Hepatocyte (in vitro differentiated cells): ENCODE measurements at regions not wholly inside any gene's neighbourhood (a gene's known extent, or its start where the extent isn't known, plus 50 kb on each side); places are given as distances from the start of the nearest gene placed in this dataset.

ENCODE experiments used
- DNase-seq: peaks from one replicate; pipeline ENCODE4 v3.0.0-alpha.2; 2016; ENCODE audit warnings: low spot score
- H2AFZ ChIP-seq: fragments of 200-600 bp; sonication (generic); 2 replicates; pipeline ENCODE4 v1.6.0; 2016; ENCODE audit warnings: antibody characterized with exemption, mild to moderate bottlenecking
- H3K27ac ChIP-seq: fragments of 200-600 bp; sonication (generic); 2 replicates; pipeline ENCODE4 v1.5.1; 2016; ENCODE audit warnings: mild to moderate bottlenecking
- H3K27me3 ChIP-seq: fragments of 200-600 bp; sonication (generic); 2 replicates; pipeline ENCODE4 v1.6.1; 2016
- H3K36me3 ChIP-seq: fragments of 200-600 bp; sonication (generic); replicated peaks from 2 replicates; pipeline ENCODE4 v1.5.1; 2016; ENCODE audit warnings: low read depth; ENCODE audit not compliant: insufficient read depth
- H3K4me1 ChIP-seq: fragments of 200-600 bp; sonication (generic); 2 replicates; pipeline ENCODE4 v1.5.1; 2016; ENCODE audit warnings: mild to moderate bottlenecking, moderate library complexity; ENCODE audit not compliant: insufficient read depth
- H3K4me2 ChIP-seq: fragments of 200-600 bp; sonication (generic); 2 replicates; pipeline ENCODE4 v1.6.0; 2016
- H3K4me3 ChIP-seq: fragments of 200-600 bp; sonication (generic); 2 replicates; pipeline ENCODE4 v1.5.1; 2016; ENCODE audit warnings: mild to moderate bottlenecking
- H3K79me2 ChIP-seq: fragments of 200-600 bp; sonication (generic); 2 replicates; pipeline ENCODE4 v1.6.0; 2017; ENCODE audit warnings: mild to moderate bottlenecking
- H3K9me2 ChIP-seq: fragments of 200-600 bp; sonication (generic); replicated peaks from 2 replicates; pipeline ENCODE4 v1.6.0; 2017; ENCODE audit warnings: mild to moderate bottlenecking; ENCODE audit not compliant: insufficient read depth
- H3K9me3 ChIP-seq: fragments of 200-600 bp; sonication (generic); 2 replicates; pipeline ENCODE4 v1.5.1; 2016; ENCODE audit warnings: low read depth, mild to moderate bottlenecking
- H4K20me1 ChIP-seq: fragments of 200-600 bp; sonication (generic); 2 replicates; pipeline ENCODE4 v1.6.0; 2016; ENCODE audit warnings: mild to moderate bottlenecking; ENCODE audit not compliant: insufficient read depth, poor library complexity, severe bottlenecking
- EZH2 ChIP-seq: fragments of 200-600 bp; sonication (generic); IDR thresholded peaks from 2 replicates; pipeline ENCODE4 v1.6.1; 2016; ENCODE audit warnings: antibody characterized with exemption, mild to moderate bottlenecking, borderline replicate concordance
- EZH2phosphoT487 ChIP-seq: fragments of 200-600 bp; sonication (generic); IDR thresholded peaks from one replicate; pipeline ENCODE4 v1.6.1; 2018; ENCODE audit warnings: antibody characterized with exemption, mild to moderate bottlenecking, low read depth, moderate library complexity; ENCODE audit not compliant: unreplicated experiment, severe bottlenecking
- WGBS: methylation state at CpG from one replicate; pipeline ENCODE4 v1.1.6; 2016; ENCODE audit warnings: low lambda C conversion rate; ENCODE audit errors: missing lambda C conversion rate; 5-methylcytosine and 5-hydroxymethylcytosine counted together
- TF ChIP-seq, protein P1 (sequence below): fragments of 200-600 bp; sonication (generic); IDR thresholded peaks from 2 replicates; pipeline ENCODE4 v1.5.1; 2016; ENCODE audit warnings: antibody characterized with exemption, mild to moderate bottlenecking; ENCODE audit not compliant: poor library complexity

DNA sequence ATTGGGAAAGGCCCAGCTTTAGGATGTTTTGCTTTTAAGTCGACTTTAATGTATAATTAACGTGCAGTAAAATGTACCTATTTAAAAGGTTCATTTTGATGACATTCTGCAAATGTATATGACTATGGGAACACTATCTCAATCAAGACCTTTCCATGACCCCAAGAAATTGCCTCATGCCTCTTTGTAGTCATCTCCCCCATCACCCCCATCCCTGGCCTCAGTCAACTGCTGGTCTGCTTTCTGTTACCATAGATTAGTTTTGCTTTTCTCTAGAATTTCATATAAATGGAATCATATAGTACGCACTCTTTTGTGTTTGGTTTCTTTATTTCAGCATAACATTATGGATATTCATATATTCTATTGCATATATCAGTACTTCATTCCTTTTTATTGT is 80.7 kb upstream of the C9orf72 start:
- Histone ChIP-seq H3K9me3 (no peaks in the 10 kb centered on the region), H3K79me2 (no peaks in the 10 kb centered on the region), H3K9me2 (no peaks in the 10 kb centered on the region), H3K36me3 (no peaks in the 10 kb centered on the region), H3K27ac (no peak overlapping the region), H2AFZ (no peak overlapping the region), H3K4me2 (no peak overlapping the region), H3K4me1 (peaks cover 11% of the 10 kb centered on the region), H3K4me3 (no peak overlapping the region), H3K27me3 (no peaks in the 10 kb centered on the region), H4K20me1 (no peaks in the 10 kb centered on the region)
- TF ChIP-seq, protein P1, sequence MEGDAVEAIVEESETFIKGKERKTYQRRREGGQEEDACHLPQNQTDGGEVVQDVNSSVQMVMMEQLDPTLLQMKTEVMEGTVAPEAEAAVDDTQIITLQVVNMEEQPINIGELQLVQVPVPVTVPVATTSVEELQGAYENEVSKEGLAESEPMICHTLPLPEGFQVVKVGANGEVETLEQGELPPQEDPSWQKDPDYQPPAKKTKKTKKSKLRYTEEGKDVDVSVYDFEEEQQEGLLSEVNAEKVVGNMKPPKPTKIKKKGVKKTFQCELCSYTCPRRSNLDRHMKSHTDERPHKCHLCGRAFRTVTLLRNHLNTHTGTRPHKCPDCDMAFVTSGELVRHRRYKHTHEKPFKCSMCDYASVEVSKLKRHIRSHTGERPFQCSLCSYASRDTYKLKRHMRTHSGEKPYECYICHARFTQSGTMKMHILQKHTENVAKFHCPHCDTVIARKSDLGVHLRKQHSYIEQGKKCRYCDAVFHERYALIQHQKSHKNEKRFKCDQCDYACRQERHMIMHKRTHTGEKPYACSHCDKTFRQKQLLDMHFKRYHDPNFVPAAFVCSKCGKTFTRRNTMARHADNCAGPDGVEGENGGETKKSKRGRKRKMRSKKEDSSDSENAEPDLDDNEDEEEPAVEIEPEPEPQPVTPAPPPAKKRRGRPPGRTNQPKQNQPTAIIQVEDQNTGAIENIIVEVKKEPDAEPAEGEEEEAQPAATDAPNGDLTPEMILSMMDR = no peak
- TF ChIP-seq EZH2 (no peak), EZH2phosphoT487 (no peak)
- WGBS = 83% methylated on average over 3 of the region's 3 CpGs
- DNase-seq = no peak

- no peak overlapping the region for H2AFZ ChIP-seq
- no peaks in the 10 kb centered on the region for H3K27me3 ChIP-seq
- no peak overlapping the region for H3K27ac ChIP-seq
- peaks cover 11% of the 10 kb centered on the region for H3K4me1 ChIP-seq
- WGBS = 80% methylated on average over 17 of the region's 17 CpGs
- TF ChIP-seq EZH2 (no peak), EZH2phosphoT487 (no peak)
- TF ChIP-seq, protein P1 = no peak
- H3K9me3 ChIP-seq = no peaks in the 10 kb centered on the region
- H3K9me2 ChIP-seq = no peaks in the 10 kb centered on the region
- no peak overlapping the region for H3K4me3 ChIP-seq
- DNase-seq = no peak
- H4K20me1 ChIP-seq = no peaks in the 10 kb centered on the region
- H3K79me2 ChIP-seq = no peaks in the 10 kb centered on the region
- H3K4me2 ChIP-seq = no peak overlapping the region
- H3K36me3 ChIP-seq = no peaks in the 10 kb centered on the region
Observed at GRCh38 chr9:27654629-27655285, 81.5 kb upstream of the C9orf72 start.

GRCh38 chr9:27655441-27655840 is 82.2 kb upstream of the C9orf72 start:
- no peaks in the 10 kb centered on the region for H4K20me1 ChIP-seq
- no peaks in the 10 kb centered on the region for H3K27me3 ChIP-seq
- TF ChIP-seq EZH2 (no peak), EZH2phosphoT487 (no peak)
- TF ChIP-seq, protein P1 = no peak
- no peaks in the 10 kb centered on the region for H3K9me3 ChIP-seq
- 93% methylated on average over 2 of the region's 2 CpGs for WGBS
- DNase-seq = no peak
- H3K36me3 ChIP-seq = no peaks in the 10 kb centered on the region
- H3K27ac ChIP-seq = no peak overlapping the region
- H3K9me2 ChIP-seq = no peaks in the 10 kb centered on the region
- H3K79me2 ChIP-seq = no peaks in the 10 kb centered on the region
- H3K4me3 ChIP-seq = no peak overlapping the region
- no peak overlapping the region for H2AFZ ChIP-seq
- H3K4me1 ChIP-seq = peaks cover 11% of the 10 kb centered on the region
- H3K4me2 ChIP-seq = no peak overlapping the region
